ENCODE measurements at regions not wholly inside any gene's neighbourhood (a gene's known extent, or its start where the extent isn't known, plus 50 kb on each side); places are given as distances from the start of the nearest gene placed in this dataset.

DNA sequence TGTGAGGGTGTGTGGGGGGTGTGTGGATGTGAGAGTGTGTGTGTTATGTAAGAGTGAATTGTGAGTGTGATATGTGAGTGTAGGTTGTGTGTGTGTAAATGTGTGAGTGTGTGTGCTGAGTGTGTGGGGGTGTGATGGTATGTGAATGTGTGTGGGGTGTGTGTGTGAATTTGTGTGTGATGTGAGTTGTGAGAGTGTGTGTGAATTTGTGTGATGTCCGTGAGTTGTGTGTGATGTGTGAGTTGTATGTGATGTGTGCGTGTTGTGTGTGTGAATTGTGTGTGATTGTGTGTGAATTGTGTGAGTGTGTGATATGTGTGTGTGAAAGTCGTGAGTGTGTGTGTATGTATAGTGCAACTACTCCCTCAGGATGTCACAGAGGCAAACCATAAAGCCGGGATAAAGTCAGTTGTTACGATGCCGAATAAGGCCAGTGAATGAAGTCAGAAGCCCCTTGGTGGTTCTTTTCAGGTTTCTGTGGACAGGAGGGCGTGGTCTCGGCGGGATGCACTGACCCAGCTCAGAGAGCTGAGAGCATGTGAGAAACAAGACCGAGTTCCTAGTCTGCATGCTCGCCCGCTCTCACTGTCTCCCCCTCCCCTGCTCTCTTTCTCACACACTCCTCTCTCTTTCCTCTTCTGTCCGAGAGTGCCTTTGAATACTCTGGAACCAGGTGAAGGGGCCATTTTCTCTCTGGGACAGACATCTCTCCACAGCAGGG, 71.8 kb upstream of the MAX start:
- TF ChIP-seq EZH2phosphoT487 (IDR thresholded peaks at IDR 0.05; ENCODE audit: unreplicated experiment) (no peak), JUNB (IDR thresholded peaks at IDR 0.05; ENCODE audit: unreplicated experiment) (no peak), EZH2 (IDR thresholded peaks at IDR 0.05; ENCODE audit: low read depth, unreplicated experiment) (no peak)
- TF ChIP-seq, protein P1, sequence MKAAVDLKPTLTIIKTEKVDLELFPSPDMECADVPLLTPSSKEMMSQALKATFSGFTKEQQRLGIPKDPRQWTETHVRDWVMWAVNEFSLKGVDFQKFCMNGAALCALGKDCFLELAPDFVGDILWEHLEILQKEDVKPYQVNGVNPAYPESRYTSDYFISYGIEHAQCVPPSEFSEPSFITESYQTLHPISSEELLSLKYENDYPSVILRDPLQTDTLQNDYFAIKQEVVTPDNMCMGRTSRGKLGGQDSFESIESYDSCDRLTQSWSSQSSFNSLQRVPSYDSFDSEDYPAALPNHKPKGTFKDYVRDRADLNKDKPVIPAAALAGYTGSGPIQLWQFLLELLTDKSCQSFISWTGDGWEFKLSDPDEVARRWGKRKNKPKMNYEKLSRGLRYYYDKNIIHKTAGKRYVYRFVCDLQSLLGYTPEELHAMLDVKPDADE (IDR thresholded peaks at IDR 0.05): no peak
- TF ChIP-seq, protein P2, sequence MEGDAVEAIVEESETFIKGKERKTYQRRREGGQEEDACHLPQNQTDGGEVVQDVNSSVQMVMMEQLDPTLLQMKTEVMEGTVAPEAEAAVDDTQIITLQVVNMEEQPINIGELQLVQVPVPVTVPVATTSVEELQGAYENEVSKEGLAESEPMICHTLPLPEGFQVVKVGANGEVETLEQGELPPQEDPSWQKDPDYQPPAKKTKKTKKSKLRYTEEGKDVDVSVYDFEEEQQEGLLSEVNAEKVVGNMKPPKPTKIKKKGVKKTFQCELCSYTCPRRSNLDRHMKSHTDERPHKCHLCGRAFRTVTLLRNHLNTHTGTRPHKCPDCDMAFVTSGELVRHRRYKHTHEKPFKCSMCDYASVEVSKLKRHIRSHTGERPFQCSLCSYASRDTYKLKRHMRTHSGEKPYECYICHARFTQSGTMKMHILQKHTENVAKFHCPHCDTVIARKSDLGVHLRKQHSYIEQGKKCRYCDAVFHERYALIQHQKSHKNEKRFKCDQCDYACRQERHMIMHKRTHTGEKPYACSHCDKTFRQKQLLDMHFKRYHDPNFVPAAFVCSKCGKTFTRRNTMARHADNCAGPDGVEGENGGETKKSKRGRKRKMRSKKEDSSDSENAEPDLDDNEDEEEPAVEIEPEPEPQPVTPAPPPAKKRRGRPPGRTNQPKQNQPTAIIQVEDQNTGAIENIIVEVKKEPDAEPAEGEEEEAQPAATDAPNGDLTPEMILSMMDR (conservative IDR thresholded peaks at IDR 0.05; ENCODE audit: low read depth in 2 of 2): no peak

Measured in GM23338 (cell line).